SH-SY5Y (cell line): ENCODE measurements at regions not wholly inside any gene's neighbourhood (a gene's known extent, or its start where the extent isn't known, plus 50 kb on each side); places are given as distances from the start of the nearest gene placed in this dataset.

Experiments
- GATA2 ChIP-seq: IDR thresholded peaks from 2 replicates; pipeline ENCODE4 v1.6.1; 2011; ENCODE audit warnings: mild to moderate bottlenecking, low read depth, low read length
- GATA3 ChIP-seq: IDR thresholded peaks from 2 replicates; pipeline ENCODE4 v1.6.1; 2011; ENCODE audit warnings: low read depth, mild to moderate bottlenecking, low read length, moderate library complexity

DNA sequence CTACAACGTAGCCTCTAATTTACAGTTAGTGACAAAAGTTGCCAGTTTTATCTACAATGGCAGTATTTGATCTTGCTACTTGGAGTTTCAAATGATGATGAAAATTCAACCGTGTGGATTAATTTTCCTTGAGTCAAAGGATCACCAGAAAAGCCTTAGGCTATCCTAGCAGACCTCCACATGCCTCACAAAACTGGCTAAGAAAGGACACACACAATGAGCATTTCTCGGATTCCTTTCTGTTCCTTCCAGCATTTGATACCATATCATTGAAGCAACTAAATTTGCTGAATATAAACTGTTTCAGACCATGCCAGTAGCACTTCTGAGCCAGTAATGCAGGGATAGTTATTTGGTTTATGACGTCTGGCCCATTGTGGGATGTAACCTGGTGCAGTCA, 587.4 kb upstream of the MDFIC2 start:
- TF ChIP-seq GATA2 (no peak), GATA3 (no peak)

DNA sequence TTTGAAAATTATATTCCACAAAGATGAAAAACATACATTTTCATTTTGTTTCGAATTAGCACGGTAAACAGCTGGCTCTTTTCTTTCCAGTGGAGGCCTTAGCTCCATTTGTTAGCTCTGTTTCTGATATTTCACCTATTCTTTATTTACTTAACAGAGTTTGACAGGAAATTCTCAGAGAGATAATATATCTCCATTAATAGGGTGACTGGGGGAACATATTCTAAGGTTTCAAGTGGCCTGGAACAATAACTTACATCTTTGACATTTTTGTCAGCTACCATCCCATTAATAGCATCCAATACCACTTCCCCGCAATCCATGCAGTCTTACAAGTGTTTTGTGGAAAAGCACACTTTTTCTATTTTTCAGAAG, 577.6 kb upstream of the MDFIC2 start:
- TF ChIP-seq GATA3 (no peak), GATA2 (no peak)

DNA sequence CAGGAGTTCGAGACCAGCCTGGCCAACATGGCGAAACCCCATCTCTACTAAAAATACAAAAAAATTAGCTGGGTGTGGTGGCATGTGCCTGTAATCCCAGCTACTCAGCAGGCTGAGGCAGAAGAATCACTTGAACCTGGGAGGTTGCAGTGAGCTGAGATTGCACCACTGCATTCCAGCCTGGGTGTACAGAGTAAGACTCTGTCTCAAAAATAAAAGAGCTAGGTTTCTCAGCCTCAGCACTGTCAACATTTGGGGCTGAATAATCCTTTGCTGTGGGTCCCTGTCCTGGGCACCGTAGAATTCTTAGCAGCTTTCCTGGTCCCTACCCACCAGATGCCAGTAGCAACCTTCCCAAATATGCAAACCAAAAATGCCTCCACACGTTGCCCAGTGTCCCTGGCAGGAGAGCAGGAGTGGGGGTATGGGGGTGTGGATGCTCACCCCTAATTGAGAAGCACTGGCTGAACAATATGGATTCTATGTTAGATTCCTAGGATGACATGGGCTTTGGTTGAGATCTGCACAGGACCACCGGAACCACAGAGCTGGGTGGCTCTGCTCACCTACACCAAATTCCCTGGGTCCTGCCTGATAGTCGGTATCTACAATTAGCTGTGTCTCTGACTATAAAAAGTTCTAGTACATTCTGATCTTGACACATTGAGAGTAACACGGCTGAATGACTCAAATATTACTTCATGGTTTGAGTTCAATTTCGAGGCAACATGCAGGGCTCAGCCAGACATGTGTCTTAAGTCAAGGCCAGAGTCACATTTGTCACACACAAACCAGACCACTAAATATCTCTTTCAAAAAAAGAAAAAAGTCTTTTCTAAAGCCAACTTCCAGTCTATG, 577.0 kb upstream of the MDFIC2 start:
- TF ChIP-seq GATA3: no peak
- no peak for TF ChIP-seq GATA2

DNA sequence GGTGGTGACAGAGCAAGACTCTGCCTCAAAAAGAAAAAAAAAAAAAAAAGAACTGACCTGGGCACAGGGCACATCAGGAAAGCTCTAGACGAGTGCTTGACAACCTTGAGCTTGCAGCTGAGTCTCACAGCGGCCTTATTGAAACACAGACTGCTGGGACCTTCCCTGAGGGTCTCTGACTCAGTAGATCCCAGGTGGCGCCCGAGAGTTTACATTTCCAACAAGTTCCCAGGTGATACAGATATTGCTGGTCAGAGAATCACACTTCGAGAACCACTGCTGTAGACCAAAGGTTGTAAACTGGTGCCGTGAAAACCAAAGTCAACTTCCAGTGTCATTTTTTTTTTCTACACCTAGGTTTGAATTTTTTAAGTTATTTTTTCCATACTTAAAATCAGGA, 573.2 kb upstream of the MDFIC2 start:
- no peak for TF ChIP-seq GATA3
- TF ChIP-seq GATA2: no peak

DNA sequence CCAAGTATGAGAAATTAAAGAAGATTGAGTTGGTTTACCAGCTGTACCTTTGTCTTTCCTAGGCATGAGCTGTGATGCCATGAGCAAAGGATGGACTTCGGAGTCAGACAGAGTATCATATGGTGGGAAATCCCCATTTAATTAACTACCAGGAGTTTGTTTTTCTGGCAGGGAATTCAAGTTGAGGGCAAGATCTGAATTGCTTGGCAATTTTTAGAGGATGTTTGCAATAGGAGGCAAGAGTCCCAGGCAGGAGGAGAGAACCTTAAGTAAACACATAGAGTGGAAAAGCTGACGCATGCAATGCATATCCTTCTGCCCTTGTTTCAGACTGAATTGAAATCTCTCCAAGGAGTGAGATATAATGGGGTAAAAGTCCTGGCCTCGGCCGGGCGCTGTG, 569.7 kb upstream of the MDFIC2 start:
- TF ChIP-seq GATA2 (no peak), GATA3 (no peak)

DNA sequence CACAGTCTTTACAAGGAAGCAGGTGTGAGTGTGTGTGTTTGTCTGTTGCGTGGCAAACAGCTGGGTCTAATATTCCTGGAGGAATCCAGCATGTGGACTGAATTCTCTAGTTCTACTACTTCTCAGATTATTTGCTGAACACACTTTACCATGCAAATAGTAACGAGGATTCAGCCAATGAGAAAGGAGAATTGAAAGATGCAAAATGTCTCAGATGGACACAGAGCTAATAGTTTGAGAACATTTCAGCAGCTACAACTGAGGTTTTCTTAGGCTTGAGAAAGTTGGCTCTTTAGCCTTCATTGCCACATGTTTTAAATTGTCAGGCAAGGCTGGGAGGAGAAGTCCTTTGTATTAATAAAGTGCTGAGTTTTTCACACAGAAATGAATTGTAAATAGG, 568.0 kb upstream of the MDFIC2 start:
- TF ChIP-seq GATA2: no peak
- TF ChIP-seq GATA3: no peak

DNA sequence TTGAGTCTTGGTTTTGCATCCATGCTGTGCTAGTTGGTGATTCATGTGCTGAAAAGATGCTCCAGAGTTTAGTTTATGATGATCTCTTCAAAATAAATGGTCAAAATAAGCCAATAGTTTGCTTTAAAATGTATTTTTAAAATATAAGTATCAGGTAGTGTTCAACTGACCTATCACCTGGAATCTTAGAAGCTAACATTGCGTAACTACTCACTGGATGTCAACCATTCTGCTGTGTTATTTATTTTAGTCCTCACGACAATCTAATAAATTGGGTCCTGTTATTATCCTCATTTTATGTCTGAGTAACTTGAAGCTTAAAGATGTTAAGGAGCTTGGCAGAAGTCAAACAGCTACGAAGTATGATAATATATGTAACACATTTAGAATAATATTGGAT, 563.7 kb upstream of the MDFIC2 start:
- no peak for TF ChIP-seq GATA3
- no peak for TF ChIP-seq GATA2

DNA sequence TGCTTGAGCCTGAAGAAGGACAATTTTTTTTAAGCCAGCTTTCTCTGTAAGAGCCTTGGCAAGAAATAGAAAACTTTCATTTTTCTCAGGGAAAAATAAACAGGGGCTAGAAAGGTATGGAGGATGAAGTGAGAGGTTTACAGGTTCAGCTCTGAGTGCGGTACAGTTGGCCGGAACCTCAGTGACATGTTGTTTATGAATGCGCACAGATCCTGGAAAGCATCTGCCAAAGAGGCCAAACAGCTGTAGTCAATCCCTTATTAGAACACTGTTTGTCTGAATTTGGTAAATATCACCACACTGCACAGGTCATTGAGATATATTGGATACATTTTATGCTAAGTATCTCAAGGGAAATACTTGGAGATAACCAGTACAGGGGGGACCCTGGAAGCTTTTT, 561.8 kb upstream of the MDFIC2 start:
- TF ChIP-seq GATA2: no peak
- TF ChIP-seq GATA3: no peak

DNA sequence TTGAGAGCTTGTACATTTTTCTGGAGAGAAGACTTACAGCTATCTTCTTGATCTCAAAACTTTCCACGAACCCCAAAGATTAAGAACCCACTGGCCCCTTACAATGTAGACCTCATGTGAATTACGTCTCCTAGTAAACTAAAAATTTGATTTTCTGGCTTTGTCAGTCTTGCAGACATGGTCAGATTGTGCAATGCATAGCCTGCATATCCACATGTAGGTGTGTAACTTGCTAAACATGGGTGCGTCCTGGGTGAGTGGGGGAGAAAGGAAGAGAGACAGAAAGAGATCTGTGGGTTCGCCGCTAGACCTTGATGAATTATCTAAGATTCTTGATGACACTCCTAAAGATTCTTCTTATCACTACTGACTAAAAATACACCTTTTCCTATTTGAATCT, 561.2 kb upstream of the MDFIC2 start:
- TF ChIP-seq GATA2: no peak
- no peak for TF ChIP-seq GATA3

DNA sequence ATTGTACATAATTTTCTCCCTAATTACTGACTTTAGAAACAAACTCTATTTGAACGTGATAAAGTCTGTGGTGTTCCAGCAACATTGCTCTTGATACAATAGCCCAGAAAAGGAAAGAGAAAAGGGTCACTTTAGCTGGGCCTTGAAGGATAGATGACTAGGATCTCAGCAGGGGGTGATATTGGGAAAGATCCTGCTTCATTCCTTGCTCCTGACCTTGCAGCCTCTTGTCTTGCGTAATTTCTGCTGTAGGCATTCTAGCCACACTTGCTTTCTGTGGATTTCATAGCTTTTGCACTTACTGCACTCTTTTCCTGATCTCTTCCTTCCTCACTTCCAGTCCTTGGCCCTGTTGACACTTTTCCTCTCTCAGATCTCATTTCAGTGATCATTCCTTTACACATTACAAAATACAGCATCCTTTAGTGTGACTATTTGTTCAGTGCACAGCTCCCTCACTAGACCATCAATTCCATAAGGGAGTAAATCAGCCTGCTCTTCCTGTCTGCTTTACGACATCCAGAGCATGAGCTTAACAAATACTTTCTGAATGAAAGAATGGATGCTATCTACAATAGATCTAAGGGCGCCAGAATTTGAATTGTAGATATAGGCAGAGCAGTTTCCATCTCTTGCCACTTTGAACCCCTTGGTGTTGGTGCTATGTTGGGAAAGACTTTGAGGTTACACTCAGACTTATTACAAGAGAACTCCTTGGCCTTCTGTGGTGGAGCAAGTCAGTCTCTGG, 559.6 kb upstream of the MDFIC2 start:
- TF ChIP-seq GATA3 (no peak), GATA2 (no peak)

DNA sequence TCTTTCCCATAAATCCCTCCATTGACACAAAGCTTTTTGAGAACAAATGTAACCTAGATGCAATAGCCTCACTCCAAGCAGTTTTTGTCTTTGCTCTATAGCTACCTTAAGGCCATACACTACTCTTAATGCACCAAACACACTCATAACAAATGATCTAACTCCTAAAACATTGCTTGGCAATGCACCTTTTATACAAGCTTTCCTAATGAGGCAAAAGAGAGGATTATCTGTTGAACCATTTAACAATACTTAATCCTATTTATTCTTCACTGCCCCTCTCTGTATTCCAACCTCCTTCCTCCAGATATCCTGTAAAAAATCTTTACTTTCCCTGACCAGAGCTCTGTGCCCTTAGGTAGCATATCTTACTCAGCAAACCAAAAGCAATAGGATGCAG, 558.1 kb upstream of the MDFIC2 start:
- TF ChIP-seq GATA2 (no peak), GATA3 (no peak)

DNA sequence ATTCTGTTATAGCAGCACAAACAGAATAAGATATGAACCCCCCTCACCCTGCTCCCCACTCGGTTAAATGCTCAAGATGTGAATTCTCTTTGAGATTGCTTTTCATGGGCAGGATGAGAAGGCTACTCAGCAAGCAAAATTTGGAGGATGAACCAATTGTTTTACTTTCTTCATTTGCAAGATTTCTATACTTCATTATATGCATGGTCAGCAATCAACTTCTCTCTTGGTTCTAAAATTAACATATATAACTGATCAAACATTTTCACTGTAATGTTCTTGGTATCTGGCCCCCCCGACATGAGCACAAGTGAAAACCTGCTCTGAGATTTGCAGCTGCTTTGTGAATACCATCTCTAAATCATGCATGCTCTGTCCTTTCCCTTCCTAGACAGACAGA, 556.1 kb upstream of the MDFIC2 start:
- TF ChIP-seq GATA2 (no peak), GATA3 (no peak)

DNA sequence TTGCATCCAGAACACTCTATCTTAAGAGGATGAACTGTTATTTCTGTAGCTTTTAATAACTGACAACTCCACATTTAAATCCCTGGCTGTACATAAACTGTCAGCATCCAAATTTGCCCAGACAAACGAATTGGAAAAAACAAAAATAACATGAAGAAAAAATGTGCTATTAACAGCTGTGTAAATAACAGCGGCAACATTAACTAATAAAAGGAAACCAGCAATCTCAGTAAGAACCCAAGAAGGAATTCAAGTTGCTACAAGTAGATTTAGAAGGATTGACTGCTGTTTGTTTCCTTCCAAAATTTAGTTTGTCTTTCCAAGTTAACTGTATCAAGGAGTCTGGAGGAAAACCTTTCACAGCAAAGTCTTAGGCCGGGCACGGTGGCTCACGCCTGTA, 550.6 kb upstream of the MDFIC2 start:
- TF ChIP-seq GATA2: no peak
- TF ChIP-seq GATA3: no peak

DNA sequence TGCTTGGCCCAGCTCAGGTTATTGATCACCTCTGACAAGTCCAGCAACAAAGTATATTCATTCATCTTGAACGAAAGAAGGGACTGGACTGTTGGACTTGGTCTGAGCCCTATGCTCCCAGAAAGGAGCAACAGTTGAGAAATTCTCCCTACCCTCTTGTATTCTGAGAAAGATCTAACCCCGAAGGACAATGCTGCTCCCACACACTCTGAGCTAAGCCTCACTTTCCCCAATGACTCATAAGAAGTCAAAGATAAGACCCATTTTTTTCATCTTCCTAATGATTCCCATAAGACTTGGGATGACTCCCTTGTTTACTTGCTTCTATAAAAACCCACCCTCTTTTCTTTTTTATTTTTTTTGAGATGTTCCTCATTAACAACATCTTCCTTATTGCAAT, 549.4 kb upstream of the MDFIC2 start:
- TF ChIP-seq GATA3 (no peak), GATA2 (no peak)

DNA sequence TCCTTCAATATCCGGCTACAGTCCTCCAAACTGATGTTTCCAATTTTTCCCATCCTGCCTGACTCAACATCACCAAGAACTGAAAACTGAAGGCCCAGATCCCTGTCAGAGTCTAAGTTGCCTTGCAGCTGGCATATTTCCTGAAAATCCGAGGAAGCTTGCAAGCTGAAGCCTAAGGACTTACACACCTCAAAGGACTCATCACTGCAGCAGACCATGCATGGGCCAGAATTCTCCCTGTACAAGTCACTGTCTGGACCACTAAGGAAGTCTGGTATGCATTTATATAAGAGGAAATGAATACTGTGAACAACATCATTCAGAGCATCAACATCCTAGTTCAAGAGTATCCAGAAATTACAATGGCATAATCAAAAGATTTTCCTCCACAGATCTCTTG, 548.8 kb upstream of the MDFIC2 start:
- no peak for TF ChIP-seq GATA2
- TF ChIP-seq GATA3: no peak
